NCI-H1048 (cell line): ENCODE measurements at regions not wholly inside any gene's neighbourhood (a gene's known extent, or its start where the extent isn't known, plus 50 kb on each side); places are given as distances from the start of the nearest gene placed in this dataset.

ENCODE experiments used
- DNase-seq: peaks from one replicate; lab custom pipeline; 2025; lab: John Stamatoyannopoulos, UW

DNA sequence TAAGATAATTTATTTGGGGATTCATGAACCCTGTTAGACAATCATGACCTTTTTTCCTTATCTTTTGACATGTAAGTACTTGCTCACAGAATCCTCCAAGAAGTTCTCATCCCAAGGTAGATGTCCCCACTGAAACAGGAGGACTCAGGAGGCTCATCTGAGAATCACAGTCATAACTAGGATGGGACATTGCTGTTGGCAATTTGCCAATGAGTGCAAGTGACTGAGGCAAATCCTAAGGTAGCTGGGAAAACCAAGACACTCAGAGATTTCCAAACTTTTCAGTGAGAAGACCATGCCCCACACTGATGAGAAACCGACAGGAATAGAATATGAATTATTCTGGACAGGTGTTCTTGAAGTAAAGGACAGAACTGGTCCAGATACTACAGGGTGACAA lies 735.0 kb downstream of the TMEM182 start:
- DNase-seq: no peak

DNA sequence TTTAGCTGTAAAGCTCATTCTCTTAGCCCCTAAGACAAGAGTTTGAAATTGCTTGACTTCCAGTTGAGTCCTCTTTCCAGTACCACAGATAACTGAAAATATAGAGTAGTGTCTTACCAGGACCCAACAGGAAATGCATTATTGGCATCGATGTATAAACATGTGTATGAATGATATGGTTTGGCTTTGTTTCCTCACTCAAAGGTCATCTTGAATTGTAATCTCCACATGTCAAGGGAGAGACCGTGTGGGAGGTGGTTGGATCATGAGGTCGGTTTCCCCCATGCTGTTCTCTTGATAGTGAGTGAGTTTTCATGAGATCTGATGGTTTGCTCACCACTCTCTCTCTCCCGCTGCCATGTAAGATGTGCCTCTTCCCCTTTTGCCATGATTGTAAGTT lies 745.0 kb downstream of the TMEM182 start:
- no peak for DNase-seq

DNA sequence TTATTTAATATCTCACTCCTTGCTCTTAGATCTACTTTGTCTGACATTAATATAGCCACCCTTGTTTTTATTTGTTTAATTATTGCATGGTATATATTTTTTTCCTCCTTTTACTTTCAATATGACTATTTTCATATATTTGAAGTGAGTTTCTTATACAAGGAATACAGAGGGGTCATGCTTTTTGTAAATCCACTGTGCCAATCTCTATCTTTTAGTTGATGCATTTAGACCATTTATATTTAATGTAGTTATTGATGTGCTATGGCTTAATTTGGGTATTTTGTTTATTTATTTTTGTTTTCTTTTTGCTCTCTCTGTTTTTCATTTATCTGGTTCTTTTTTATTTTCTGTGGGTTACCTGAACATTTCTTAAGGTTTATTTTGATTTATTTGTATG lies 750.6 kb downstream of the TMEM182 start:
- DNase-seq: no peak

DNA sequence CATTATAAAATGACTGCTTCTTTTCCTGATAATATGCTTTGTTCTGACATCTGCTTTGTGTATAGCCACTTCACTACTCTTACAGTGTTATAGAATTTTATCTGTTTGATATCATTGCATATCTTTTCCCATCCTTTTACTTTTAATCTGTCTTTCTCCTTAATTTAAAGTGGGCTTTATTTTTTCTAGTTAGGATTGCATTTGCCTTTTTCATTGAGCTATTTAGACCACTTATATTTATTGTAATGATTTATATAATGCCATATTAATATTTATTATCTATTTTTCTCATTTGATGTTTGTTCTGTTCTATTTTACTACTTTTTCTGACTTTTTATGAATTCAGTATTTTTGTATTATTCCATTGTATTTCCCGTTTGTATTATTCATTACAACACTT lies 758.7 kb downstream of the TMEM182 start:
- no peak for DNase-seq

DNA sequence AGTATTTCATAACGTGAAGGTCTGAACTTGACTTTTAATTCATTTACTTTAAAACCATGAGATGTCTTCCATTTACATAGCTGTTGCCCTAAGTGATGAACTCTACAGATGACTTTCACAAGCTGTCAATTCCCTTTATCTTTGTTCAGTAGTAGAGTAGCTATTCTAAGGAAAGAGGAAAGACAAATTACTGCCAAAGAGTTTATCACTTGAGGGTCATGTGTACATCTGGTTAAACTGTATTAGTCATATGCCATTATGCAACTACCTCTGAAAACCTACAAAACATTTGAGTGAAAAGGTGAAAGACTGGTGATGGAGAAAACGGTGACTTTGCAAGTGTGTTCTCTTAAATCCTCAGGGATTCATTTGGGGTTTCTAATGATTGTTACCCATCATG lies 763.9 kb downstream of the TMEM182 start:
- DNase-seq: no peak

DNA sequence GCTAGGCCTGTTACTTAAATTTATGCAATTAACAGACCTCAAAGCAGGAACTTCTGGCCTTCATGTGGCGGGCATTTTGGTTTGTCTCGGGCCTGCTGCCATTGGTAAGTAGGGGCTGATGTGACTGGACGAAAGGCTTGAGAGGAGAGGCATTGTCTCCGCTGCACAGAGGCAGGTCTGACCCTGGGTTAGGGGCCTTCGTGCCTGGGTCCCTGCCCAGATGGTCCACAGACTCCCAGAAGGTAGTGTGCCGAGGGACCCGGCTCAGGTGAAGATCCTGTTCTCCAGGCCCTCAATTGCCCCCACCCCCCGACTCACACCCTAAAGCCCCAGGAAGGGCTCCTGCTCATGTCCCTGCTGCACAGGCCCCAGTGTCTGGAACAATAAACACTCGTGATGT lies 764.9 kb downstream of the TMEM182 start:
- DNase-seq: no peak

DNA sequence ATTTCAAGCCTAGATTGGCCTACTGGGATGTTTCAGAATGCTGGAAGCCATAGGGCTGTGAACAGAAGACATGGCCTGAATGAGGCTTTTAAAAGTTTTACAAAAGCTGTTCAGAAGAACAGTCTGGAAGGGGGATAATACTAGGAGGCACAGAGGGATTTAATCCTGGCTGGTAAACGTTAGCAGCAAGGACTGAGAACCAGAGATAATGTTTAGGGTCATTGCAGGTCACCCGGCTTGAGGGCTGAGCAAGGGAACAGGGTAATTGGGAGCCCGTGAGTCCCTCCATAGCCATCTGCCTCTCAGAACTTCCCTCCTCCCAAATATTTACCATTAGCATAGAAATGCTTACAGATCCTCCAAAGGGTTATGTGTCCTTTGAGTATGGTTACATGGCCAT lies 765.4 kb downstream of the TMEM182 start:
- no peak for DNase-seq

DNA sequence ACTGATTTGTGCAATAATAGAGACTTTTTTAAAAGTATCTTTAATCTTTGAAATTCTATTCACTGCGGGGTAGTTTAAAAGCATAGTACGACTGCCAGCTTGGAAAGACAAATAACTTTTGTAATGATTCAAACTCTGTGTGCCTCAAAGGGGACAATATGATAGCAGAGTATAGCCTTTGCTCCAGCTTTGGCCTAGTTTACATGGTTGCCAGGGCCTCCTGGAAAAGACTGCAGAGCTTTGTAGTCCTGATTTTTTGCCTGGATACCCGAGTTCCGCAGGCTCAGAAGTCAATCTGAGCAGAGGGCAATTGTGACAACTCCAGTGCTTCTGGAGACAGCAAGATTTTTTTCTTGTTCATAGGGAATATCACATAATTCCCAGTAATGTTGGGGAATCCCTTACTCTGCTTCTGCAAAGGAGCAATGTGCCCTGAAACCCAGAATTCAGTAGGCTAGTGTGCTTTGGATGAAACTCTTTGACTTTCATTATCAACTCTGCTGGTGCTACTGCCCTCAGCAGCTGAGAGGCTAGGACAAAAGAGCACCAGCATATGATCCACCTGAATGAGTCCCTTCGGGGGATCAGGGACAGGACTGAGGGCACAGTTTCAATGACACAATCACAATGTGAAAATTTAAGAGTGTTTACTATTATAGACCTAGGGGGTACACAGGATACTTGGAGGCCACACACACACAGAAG lies 768.1 kb downstream of the TMEM182 start:
- no peak for DNase-seq

DNA sequence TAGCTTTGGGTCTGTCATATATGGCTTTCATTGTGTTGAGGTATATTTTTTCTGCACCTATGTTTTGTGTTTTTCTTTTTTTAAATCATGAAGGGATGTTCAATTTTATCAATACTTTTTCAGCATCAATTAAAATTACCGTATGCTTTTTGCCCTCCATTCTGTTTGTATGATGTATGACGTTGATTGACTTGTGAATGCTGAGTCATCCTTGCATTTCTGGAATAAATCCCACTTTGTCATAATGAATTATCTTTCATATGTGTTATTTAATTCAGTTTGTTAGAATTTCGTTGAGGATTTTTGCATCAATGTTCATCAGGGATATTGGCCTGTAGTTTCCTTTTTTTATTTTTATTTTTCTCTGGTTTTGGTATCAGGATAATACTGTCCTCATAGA lies 790.9 kb downstream of the TMEM182 start:
- DNase-seq: no peak

DNA sequence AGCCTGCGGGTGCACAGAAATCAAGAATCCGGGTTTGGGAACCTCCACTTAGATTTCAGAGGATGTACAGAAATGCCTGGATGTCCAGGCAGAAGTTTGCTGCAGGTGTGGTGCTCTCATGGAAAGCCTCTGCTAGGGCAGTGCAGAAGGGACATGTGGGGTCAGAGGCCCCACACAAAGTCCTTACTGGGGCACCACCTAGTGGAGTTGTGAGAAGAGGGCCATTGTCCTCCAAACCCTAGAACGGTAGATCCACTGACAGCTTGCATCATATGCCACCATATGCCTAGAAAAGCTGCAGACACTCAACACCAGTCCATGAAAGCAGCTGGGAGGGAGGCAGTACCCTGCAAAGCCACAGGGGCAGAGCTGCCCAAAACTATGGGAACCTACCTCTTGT lies 833.0 kb downstream of the TMEM182 start:
- no peak for DNase-seq

DNA sequence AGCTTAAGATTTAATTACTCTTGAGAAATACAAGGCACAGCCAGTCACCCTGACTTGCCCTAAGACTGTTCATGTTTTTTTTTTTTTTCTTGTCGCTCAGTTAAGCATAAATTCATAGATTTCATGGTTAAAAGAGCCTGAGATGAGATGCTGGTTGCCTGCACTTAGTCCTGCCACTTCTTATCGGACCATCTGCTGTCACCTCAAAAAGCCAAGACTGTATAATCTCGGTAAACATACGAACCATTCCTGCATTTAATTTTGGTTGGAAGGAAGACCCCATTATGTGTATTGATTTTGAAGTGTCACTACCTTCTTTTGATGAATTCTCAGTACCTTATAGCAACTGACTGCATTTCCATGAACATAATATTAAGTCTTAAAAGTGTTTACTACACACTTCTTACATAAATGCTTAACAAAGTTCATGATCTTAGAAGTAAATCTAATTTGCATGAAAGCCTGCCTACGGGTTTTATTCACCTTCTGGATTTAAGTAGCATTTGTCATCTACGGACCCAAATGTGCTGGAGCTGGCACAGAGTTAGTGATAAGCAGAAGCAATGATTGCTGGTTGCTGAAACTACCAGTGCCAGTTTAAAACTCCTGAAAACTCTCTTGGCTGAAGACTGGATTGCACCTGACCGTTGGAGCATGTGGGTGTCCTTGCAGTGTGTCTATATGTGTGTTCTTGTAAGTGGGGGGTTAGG lies 843.4 kb downstream of the TMEM182 start:
- no peak for DNase-seq

DNA sequence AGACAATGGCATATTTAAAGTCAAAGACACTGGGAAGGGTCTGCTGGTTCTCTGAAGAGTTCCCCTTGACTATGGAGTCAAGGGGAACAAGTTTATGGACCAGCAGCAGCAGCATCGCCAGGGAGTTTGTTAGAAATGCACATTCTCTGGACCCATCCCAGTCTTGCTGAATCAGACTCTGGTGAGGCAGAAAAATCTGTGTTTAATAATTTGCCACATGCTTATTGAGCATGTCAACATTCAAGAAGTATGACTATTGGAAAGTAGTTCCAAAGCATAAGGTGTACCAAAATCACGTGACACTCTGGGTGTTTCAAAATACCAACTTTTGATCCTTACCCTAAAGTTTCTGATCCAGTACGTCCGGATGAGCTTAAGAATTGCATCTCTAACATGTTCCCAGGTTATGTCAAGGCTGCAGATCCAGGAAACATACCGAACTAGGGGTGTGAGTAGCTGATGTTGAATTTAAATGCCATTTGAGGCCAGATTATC lies 853.8 kb downstream of the TMEM182 start:
- DNase-seq: no peak

DNA sequence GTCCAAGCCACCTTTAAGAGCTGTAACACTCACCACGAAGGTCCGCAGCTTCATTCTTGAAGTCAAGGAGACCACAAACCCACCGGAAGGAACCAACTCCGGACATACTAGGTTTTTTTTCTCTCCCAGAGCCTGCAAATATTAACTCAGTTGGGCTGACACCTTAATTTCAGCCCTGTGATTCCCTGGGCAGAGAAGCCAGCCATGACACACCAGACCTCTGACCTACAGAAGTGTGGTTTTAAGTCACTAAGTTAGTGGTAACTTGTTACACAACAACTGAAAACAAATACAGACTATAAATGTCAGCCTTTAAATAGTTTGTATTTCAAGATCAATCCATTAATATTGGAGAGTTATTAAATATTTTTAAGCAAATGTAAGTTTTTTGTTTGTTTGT lies 855.1 kb downstream of the TMEM182 start:
- no peak for DNase-seq

DNA sequence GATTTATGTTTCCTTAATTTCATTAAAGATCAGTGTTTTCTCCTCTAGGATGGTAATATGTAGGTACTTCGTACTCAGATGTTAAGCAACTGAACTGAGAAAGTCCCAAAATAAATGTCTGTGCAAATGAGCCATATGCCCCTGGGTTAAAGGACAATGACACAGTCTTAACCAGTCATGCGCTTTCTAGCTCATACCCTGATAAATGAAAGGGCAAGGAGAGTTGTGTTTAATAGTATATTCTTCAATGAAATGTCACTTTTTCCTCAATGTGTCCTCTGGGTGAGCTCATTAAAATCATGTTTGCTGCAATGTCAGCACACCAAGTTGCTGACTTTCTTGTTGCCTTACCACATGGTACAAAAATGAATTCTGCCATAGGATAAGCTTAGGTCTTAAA lies 856.3 kb downstream of the TMEM182 start:
- no peak for DNase-seq

DNA sequence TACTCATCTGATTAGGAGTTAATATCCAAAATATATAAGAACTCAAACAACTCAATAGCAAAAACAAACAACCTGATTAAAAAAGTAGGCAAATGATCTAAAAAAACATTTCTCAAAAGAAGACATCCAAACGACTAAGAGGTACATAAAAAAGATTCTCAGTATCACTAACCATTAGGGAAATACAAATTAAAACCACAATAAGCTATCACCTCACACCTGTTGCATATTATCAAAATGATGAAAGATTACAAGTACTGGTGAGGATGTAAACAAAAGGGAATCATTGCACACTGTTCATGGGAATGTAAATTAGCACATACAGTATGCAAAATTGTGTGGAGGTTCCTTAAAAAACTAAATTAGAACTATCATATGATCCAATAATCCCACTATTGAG lies 865.5 kb downstream of the TMEM182 start:
- no peak for DNase-seq

DNA sequence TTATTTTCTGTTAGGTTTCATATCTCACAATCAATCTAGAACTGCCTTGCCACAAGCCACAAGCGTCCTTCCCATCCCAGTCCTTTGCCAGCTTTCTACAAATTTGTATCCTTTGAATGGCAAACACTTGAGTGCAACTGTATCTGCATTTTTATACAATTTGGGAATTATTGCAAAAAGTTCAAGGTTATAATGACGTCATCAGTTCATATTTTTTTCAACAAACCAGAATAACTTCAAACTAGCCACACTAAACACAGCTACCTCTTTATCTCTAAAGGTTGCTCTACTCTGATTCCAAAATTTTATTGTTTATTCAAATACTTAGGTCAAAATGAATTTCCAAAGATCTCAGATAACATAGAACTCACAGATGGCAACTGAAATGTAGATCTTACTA lies 877.1 kb downstream of the TMEM182 start:
- DNase-seq: no peak

DNA sequence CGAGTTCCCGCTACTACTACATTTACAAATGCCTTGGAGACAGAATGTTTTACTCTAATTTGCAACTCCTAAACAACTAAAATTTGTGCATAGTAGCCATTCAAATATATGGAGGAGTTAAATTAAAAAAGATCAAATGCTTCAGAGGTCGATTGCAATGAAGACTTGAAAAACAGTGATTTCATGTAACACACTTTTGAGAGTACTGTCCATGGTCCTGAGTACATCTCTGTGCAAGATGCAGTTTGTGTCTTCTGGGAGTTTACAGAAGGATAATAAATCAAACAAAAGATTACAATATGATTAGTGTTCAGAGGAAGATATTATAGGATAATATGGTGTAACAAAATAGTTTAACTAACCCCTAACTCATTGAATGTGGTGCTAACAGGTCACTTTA lies 894.7 kb downstream of the TMEM182 start:
- DNase-seq: no peak

DNA sequence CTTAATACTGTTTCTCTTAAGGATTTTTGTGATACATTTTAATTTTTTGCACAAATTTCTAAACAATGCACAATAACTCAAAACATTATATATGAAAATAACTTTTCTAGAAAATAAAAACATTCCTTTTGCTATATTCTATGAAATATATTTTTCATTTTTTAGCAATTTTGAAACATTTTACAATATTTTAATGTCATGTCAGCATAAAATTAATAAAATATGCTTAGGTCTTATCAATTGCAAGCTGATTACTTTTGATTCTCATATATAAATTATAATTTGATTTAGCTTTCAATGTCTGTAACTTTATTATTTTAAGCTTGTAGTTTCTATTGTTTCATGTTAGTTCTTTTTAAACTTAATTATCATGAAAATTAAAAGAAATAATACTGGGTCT lies 898.7 kb downstream of the TMEM182 start:
- DNase-seq: no peak

DNA sequence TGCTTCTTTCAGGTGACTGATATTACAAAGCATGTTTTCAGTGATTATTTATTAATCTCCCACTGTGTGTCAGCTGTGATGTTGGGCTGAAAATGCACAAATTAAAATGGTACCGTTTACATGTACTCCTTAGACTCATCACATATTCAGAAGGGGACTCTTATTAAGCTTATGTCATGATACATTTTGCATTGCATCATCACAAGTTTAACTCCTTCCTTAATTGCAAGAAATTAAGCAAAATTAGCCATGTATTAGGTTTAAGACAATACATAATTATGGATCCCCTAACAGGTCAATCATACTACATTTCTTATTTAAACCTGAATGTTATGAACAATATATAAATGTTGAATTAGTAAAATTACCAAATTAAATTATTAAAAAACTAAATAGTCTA lies 899.1 kb downstream of the TMEM182 start:
- DNase-seq: no peak

DNA sequence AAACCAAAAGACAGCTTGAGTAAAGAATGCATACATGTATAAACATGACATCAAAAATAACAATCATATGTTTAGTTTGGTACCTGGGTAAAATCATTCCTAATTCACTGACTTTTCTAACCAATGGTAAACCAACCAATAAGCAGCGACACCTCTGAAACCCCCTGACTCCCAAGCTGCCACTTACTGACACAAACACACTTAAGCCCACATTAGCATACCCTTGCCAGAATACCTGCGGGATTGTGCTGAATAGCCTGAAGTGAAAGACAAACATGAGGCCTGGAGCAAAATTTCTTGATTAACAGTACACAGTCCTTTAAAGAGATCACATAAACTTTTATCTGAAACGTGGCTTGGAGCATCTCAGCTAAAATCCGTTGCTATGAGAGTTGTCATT lies 902.9 kb downstream of the TMEM182 start:
- DNase-seq: no peak

DNA sequence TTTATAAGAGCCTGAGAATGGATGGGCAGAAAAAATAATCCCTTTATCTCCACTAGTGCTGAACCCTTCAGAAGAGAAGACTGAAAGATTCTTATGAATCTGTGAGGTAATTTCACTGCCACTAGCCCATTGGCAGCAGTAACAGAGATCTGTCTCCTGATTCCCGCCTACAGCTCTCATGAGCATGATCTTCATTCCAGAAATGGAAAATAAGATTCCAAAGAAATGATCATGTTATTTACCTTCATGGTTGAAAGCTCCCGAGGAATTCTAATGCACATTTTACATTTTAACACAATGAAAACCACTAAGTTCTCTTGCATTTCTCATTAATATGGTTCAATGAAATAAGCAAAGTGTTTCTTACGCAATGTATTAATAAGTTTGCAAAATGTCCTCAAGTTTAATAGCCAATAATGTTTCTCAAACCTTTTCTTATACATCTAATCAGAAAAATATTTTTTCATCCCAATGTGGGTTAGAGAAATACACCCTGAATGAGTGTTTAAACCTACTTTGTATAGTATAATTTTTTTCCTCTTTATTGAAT lies 905.6 kb downstream of the TMEM182 start:
- no peak for DNase-seq

DNA sequence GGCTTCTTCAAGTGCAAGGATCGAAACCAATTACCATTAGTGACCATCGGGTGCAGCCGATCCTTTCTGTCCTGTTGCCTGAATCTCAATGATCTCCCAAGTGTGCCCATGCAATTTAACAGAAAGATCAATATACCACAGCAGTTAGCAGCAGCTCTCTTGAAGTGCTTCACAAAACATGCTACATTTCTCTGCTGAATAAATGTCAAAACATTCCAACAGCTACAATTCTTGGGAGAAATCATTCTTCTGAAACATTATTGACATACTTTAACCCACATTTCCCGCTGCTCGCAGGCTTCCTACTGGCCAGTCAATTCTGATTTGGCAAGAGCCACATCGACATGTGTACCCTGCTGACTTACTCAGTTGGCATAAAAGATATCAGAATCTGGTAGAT lies 907.7 kb downstream of the TMEM182 start:
- DNase-seq: no peak
